ENCODE measurements at regions not wholly inside any gene's neighbourhood (a gene's known extent, or its start where the extent isn't known, plus 50 kb on each side); places are given as distances from the start of the nearest gene placed in this dataset.

DNA sequence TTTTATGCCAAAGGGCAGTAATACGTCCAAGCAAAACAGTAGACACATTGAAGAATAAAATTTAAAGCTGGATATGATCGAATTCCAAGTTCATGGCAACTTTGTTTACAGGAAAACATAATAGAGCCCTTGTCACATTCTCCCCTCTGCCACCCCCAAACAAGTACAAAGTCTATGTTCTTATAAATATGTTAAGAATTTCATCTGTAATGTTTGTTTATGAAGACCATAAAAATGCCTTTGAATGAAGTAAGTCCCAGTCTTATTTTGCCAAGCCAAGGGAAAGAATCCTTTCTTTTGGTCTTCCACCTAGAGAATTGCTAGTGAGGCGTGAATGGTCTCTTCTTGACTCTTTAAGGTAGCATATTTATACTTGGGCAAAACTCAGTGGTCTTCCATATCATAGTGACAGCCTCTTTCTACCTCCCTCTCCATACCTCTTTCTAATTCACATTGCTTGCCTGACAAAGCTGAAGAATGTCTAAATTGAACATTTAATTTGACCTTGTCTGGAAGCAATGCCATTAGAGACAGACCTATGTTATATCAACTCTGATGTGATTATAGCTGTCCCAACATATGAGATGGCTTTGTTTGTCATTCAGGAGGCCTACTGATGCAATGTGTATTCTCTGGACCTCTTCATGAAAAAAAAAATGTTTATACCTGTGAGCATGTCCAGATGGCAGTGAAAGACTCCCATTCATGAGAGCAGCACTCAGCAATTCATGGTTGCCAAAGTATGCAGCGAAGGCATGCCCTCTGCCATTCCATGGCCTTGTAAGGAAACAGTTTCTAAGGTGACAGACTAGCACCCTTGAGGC is 70.6 kb upstream of the CCN2 start (continued):
- TF ChIP-seq, protein P1, sequence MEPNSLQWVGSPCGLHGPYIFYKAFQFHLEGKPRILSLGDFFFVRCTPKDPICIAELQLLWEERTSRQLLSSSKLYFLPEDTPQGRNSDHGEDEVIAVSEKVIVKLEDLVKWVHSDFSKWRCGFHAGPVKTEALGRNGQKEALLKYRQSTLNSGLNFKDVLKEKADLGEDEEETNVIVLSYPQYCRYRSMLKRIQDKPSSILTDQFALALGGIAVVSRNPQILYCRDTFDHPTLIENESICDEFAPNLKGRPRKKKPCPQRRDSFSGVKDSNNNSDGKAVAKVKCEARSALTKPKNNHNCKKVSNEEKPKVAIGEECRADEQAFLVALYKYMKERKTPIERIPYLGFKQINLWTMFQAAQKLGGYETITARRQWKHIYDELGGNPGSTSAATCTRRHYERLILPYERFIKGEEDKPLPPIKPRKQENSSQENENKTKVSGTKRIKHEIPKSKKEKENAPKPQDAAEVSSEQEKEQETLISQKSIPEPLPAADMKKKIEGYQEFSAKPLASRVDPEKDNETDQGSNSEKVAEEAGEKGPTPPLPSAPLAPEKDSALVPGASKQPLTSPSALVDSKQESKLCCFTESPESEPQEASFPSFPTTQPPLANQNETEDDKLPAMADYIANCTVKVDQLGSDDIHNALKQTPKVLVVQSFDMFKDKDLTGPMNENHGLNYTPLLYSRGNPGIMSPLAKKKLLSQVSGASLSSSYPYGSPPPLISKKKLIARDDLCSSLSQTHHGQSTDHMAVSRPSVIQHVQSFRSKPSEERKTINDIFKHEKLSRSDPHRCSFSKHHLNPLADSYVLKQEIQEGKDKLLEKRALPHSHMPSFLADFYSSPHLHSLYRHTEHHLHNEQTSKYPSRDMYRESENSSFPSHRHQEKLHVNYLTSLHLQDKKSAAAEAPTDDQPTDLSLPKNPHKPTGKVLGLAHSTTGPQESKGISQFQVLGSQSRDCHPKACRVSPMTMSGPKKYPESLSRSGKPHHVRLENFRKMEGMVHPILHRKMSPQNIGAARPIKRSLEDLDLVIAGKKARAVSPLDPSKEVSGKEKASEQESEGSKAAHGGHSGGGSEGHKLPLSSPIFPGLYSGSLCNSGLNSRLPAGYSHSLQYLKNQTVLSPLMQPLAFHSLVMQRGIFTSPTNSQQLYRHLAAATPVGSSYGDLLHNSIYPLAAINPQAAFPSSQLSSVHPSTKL (CRISPR knock-in tag; IDR thresholded peaks at IDR 0.05) = peak; percentile 86
- TF ChIP-seq, protein P2, sequence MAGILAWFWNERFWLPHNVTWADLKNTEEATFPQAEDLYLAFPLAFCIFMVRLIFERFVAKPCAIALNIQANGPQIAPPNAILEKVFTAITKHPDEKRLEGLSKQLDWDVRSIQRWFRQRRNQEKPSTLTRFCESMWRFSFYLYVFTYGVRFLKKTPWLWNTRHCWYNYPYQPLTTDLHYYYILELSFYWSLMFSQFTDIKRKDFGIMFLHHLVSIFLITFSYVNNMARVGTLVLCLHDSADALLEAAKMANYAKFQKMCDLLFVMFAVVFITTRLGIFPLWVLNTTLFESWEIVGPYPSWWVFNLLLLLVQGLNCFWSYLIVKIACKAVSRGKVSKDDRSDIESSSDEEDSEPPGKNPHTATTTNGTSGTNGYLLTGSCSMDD (CRISPR knock-in tag; IDR thresholded peaks at IDR 0.05) = no peak
- TF ChIP-seq MATR3 (CRISPR knock-in tag; IDR thresholded peaks at IDR 0.05) (no peak), ZNF556 (CRISPR knock-in tag; IDR thresholded peaks at IDR 0.05; ENCODE audit: borderline replicate concordance) (no peak), ZNF552 (CRISPR knock-in tag; IDR thresholded peaks at IDR 0.05; ENCODE audit: borderline replicate concordance) (no peak), ZKSCAN1 (IDR thresholded peaks at IDR 0.05; ENCODE audit: low read length) (no peak), HNRNPLL (IDR thresholded peaks at IDR 0.05; ENCODE audit: low read depth, low read length, poor library complexity, severe bottlenecking) (no peak), THRA (CRISPR knock-in tag; IDR thresholded peaks at IDR 0.05; ENCODE audit: borderline replicate concordance) (peak; percentile 54), HIVEP1 (CRISPR knock-in tag; IDR thresholded peaks at IDR 0.05) (no peak), KLF12 (CRISPR knock-in tag; IDR thresholded peaks at IDR 0.05; ENCODE audit: borderline replicate concordance) (no peak)
- TF ChIP-seq, protein P3, sequence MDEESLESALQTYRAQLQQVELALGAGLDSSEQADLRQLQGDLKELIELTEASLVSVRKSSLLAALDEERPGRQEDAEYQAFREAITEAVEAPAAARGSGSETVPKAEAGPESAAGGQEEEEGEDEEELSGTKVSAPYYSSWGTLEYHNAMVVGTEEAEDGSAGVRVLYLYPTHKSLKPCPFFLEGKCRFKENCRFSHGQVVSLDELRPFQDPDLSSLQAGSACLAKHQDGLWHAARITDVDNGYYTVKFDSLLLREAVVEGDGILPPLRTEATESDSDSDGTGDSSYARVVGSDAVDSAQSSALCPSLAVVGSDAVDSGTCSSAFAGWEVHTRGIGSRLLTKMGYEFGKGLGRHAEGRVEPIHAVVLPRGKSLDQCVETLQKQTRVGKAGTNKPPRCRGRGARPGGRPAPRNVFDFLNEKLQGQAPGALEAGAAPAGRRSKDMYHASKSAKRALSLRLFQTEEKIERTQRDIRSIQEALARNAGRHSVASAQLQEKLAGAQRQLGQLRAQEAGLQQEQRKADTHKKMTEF (CRISPR knock-in tag; IDR thresholded peaks at IDR 0.05) = peak; percentile 66
- TF ChIP-seq, protein P4, sequence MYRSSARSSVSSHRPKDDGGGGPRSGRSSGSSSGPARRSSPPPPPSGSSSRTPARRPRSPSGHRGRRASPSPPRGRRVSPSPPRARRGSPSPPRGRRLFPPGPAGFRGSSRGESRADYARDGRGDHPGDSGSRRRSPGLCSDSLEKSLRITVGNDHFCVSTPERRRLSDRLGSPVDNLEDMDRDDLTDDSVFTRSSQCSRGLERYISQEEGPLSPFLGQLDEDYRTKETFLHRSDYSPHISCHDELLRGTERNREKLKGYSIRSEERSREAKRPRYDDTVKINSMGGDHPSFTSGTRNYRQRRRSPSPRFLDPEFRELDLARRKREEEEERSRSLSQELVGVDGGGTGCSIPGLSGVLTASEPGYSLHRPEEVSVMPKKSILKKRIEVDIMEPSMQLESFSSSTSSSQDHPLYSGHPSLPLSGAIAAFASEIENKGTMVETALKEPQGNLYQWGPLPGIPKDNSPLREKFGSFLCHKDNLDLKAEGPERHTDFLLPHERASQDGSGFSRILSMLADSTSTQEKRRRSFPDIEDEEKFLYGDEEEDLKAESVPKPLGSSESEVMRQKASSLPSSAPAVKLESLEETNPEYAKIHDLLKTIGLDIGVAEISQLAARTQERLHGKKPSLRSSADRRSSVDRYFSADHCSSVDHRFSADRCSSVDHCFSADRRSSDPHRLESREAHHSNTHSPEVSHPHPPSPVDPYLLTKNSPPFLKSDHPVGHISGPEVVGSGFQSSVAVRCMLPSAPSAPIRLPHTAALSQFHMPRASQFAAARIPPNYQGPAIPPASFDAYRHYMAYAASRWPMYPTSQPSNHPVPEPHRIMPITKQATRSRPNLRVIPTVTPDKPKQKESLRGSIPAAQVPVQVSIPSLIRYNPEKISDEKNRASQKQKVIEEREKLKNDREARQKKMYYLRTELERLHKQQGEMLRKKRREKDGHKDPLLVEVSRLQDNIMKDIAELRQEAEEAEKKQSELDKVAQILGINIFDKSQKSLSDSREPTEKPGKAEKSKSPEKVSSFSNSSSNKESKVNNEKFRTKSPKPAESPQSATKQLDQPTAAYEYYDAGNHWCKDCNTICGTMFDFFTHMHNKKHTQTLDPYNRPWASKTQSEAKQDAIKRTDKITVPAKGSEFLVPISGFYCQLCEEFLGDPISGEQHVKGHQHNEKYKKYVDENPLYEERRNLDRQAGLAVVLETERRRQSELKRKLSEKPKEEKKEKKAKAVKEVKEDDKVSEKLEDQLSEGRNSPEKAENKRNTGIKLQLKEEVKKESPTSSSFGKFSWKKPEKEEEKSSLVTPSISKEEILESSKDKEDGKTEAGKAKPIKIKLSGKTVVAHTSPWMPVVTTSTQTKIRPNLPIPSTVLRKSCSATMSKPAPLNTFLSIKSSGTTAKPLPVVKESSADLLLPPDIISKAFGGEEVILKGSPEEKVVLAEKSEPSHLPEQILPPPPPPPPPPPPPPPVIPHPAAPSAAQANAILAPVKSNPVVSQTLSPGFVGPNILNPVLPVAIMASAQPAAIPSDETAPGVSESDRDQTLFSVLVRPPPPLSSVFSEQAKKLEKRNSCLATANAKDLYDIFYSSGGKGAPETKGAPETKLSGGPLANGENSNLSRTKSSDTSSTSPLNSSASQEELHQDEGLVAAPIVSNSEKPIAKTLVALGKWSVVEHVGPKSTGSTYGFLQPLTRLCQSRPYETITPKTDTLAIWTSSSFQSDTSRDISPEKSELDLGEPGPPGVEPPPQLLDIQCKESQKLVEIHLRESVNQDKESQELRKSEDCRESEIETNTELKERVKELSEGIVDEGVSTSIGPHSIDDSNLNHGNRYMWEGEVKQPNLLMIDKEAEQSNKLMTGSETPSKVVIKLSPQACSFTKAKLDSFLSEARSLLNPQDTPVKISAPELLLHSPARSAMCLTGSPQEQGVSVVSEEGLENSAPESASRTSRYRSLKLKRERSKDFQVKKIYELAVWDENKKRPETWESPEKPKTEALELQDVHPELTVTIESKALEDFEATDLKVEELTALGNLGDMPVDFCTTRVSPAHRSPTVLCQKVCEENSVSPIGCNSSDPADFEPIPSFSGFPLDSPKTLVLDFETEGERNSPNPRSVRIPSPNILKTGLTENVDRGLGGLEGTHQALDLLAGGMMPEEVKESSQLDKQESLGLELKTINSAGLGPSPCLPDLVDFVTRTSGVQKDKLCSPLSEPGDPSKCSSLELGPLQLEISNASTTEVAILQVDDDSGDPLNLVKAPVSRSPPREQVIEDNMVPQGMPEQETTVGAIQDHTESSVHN (CRISPR knock-in tag; IDR thresholded peaks at IDR 0.05) = no peak

Measured in HepG2 (cell line).